ENCODE measurements at regions not wholly inside any gene's neighbourhood (a gene's known extent, or its start where the extent isn't known, plus 50 kb on each side); places are given as distances from the start of the nearest gene placed in this dataset.

DNA sequence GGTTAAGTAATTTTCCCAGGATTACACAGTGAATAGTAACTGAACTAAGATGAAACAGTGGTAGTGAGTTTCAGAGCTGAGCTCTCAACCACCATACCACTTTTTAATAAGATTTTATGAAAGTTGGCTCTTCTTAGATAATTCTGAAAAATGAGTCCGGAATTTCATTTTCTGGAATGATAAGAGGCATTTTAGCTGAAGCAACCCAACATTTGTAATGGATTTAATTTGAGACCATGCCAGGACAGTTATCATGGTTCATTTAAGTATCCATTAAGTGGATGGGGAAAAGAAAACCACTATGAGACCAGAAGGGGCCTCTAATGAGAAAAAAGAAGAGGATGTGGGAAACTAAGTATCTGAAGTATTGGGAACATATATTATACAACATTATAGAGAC is 464.7 kb upstream of the C9orf72 start:
- Mint-ChIP-seq H3K36me3 (ENCODE audit: low read depth) (no peaks in the 10 kb centered on the region), H3K9me3 (no peaks in the 10 kb centered on the region), H3K27ac (no peak overlapping the region), H3K27me3 (ENCODE audit: insufficient read depth) (no peaks in the 10 kb centered on the region), H3K4me3 (no peak overlapping the region), H3K4me1 (ENCODE audit: low read depth) (no peaks in the 10 kb centered on the region)
- no peak for DNase-seq (ENCODE audit: low spot score)
- intact Hi-C loops (cut with micrococcal nuclease), result no loop called here

DNA sequence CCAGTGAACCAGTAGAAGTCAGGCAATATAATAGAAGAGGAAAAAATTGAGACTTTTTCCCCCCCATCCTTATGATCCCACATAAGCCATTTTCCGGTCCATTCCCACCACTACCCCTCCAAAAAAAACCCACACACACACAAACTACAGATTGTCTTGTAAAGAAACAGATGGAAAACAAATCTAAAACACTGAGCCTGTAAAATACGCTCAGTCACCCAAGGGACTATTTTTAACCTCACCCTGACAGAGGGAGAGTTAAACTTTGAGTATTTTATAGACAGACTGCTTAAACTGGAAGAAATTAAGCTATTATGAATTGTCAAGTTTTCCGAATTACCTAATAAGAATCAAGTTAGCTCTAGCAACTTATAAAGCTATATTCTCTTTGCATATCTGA is 471.8 kb upstream of the C9orf72 start:
- Mint-ChIP-seq H3K4me3 (no peak overlapping the region), H3K9me3 (no peaks in the 10 kb centered on the region), H3K27ac (no peak overlapping the region), H3K4me1 (ENCODE audit: low read depth) (no peaks in the 10 kb centered on the region), H3K27me3 (ENCODE audit: insufficient read depth) (no peaks in the 10 kb centered on the region), H3K36me3 (ENCODE audit: low read depth) (no peaks in the 10 kb centered on the region)
- DNase-seq (ENCODE audit: low spot score), result no peak
- intact Hi-C loops (cut with micrococcal nuclease), result no loop called here

DNA sequence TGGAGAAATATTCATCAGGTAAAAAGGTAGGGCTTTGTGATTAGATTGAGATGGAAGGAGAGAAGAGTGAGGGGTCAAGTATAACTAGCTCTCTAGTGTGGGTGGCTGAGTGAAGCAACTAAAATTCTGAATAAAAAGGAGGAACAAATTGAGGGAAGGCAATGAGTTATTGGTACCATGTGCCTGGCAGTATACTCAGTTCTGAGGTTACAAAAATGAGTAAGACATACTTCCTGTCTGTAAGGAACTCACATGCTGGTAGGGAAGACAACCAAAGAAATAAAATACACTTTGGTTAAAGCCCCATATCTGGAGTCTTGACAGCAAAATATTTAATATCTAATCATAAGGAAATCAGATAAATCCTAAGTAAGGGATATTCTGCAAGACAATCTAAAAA is 476.8 kb upstream of the C9orf72 start:
- Mint-ChIP-seq H3K9me3 (no peaks in the 10 kb centered on the region), H3K36me3 (ENCODE audit: low read depth) (no peaks in the 10 kb centered on the region), H3K4me3 (no peak overlapping the region), H3K27ac (no peak overlapping the region), H3K27me3 (ENCODE audit: insufficient read depth) (no peaks in the 10 kb centered on the region), H3K4me1 (ENCODE audit: low read depth) (no peaks in the 10 kb centered on the region)
- DNase-seq (ENCODE audit: low spot score), result no peak
- intact Hi-C loops (cut with micrococcal nuclease), result no loop called here

GRCh38 chr9:28050941-28051340 is 477.7 kb upstream of the C9orf72 start:
- no peak for DNase-seq (ENCODE audit: low spot score)
- H3K9me3 Mint-ChIP-seq, result no peaks in the 10 kb centered on the region

DNA sequence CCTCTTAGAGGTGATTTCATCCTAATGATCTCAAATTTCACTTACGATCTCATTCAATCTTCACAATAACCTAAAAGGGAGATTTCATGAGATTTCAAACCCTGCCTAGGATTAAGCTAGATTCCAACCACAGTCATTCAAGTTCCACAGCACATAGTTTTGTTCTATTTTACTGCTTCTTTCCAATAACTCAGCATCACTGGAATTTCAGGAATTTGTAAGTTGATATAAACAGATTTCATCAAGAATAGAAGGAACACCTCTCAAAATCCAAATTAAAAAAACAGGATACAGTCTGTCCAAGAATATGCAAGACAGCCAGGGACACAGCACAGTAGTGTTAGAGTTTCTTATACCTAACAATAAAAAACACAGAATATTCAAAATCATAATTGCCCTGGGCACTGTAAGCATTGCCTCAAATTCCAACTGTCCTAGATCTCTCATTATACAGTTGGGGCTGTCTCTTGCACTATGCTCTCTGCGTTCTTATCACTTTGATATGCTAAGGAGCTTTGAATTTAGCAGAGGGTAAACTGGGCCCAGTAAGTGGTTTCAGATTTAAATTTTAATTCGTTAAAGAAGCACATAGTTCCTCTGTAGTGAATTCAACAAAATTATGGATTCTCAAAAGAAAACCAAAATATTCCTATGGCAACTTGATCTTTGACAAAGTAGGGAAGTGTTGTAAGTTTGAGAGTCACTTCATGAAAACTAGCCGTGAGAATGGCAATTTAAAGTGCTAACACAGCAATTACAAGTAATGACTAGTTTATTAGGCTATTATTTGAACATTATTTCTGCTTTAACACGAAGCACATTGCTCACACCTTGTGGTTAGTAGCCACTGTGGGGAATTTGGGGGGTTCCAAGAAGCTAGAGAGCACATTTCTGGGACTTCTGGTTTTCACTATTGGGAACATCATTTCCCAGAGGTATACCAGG is 478.6 kb upstream of the C9orf72 start:
- Mint-ChIP-seq H3K27ac (no peak overlapping the region), H3K9me3 (no peaks in the 10 kb centered on the region), H3K4me1 (ENCODE audit: low read depth) (no peaks in the 10 kb centered on the region), H3K36me3 (ENCODE audit: low read depth) (no peaks in the 10 kb centered on the region), H3K27me3 (ENCODE audit: insufficient read depth) (no peaks in the 10 kb centered on the region), H3K4me3 (no peak overlapping the region)
- intact Hi-C loops (cut with micrococcal nuclease), result no loop called here
- DNase-seq (ENCODE audit: low spot score), result no peak

More at GRCh38 chr9:28050941-28051340, 477.7 kb upstream of the C9orf72 start:
- no peaks in the 10 kb centered on the region for H3K27me3 Mint-ChIP-seq (ENCODE audit: insufficient read depth)
- intact Hi-C loops (cut with micrococcal nuclease), result no loop called here
- no peaks in the 10 kb centered on the region for H3K36me3 Mint-ChIP-seq (ENCODE audit: low read depth)
- H3K27ac Mint-ChIP-seq, result no peak overlapping the region
- H3K4me3 Mint-ChIP-seq, result no peak overlapping the region
- H3K4me1 Mint-ChIP-seq (ENCODE audit: low read depth), result no peaks in the 10 kb centered on the region

- intact Hi-C loops (cut with micrococcal nuclease), result no loop called here
- Mint-ChIP-seq H3K4me3 (no peak overlapping the region), H3K27me3 (ENCODE audit: insufficient read depth) (no peaks in the 10 kb centered on the region), H3K27ac (no peak overlapping the region), H3K4me1 (ENCODE audit: low read depth) (no peaks in the 10 kb centered on the region), H3K9me3 (no peaks in the 10 kb centered on the region), H3K36me3 (ENCODE audit: low read depth) (no peaks in the 10 kb centered on the region)
- no peak for DNase-seq (ENCODE audit: low spot score)
Measured at GRCh38 chr9:28053096-28053777, 480.0 kb upstream of the C9orf72 start.

DNA sequence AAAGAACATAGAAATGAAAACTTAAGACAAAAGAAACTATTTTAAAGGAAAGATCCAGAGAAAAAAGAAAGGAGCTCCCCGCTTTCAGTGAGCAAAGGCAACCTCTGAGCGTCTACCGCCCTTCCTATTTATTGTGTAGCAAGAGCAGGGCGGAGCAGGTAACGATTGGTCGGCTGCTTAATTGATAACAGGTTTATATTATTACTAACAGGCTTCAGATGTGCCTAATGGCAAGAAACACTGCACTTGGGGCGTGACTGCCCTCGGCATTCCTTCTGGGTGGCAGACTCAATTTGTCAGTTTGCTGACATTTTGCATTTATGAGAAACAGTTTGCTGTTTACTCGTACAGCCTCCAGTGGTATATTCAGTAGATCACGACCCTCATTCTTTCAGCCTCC is 482.7 kb upstream of the C9orf72 start:
- H3K36me3 Mint-ChIP-seq (ENCODE audit: low read depth), result no peaks in the 10 kb centered on the region
- H3K4me1 Mint-ChIP-seq (ENCODE audit: low read depth), result no peaks in the 10 kb centered on the region
- no peak overlapping the region for H3K27ac Mint-ChIP-seq
- H3K4me3 Mint-ChIP-seq, result no peak overlapping the region
- no peaks in the 10 kb centered on the region for H3K9me3 Mint-ChIP-seq
- DNase-seq (ENCODE audit: low spot score), result no peak
- intact Hi-C loops (cut with micrococcal nuclease), result no loop called here
- H3K27me3 Mint-ChIP-seq (ENCODE audit: insufficient read depth), result no peaks in the 10 kb centered on the region

- H3K4me3 Mint-ChIP-seq, result no peak overlapping the region
- no peaks in the 10 kb centered on the region for H3K27me3 Mint-ChIP-seq (ENCODE audit: insufficient read depth)
- intact Hi-C loops (cut with micrococcal nuclease), result no loop called here
- H3K9me3 Mint-ChIP-seq, result no peaks in the 10 kb centered on the region
- H3K27ac Mint-ChIP-seq, result no peak overlapping the region
- no peaks in the 10 kb centered on the region for H3K36me3 Mint-ChIP-seq (ENCODE audit: low read depth)
- no peak for DNase-seq (ENCODE audit: low spot score)
- no peaks in the 10 kb centered on the region for H3K4me1 Mint-ChIP-seq (ENCODE audit: low read depth)
Measured at GRCh38 chr9:28056466-28056865, 483.2 kb upstream of the C9orf72 start.

DNA sequence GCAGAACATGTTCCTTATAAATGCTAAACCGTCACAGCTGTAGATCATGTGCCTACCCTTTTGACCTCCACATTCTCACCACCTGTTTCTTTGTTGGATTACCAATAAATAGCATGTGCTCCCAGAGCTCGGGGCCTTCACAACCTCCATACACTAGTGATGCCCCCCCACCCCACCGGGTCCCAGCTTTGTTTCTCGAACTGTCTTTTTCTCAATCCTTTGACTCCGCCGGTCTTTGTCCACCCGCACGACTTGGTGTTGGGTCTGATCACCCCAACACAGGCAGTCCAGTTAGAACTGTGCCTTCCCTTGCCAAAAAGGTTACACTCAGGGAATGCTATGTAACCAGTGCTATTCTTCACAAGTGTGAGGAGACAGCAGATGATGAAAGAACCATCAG is 485.9 kb upstream of the C9orf72 start:
- Mint-ChIP-seq H3K4me1 (ENCODE audit: low read depth) (no peaks in the 10 kb centered on the region), H3K36me3 (ENCODE audit: low read depth) (no peaks in the 10 kb centered on the region), H3K4me3 (no peak overlapping the region), H3K27me3 (ENCODE audit: insufficient read depth) (no peaks in the 10 kb centered on the region), H3K27ac (no peak overlapping the region), H3K9me3 (no peaks in the 10 kb centered on the region)
- intact Hi-C loops (cut with micrococcal nuclease), result no loop called here
- DNase-seq (ENCODE audit: low spot score), result no peak

DNA sequence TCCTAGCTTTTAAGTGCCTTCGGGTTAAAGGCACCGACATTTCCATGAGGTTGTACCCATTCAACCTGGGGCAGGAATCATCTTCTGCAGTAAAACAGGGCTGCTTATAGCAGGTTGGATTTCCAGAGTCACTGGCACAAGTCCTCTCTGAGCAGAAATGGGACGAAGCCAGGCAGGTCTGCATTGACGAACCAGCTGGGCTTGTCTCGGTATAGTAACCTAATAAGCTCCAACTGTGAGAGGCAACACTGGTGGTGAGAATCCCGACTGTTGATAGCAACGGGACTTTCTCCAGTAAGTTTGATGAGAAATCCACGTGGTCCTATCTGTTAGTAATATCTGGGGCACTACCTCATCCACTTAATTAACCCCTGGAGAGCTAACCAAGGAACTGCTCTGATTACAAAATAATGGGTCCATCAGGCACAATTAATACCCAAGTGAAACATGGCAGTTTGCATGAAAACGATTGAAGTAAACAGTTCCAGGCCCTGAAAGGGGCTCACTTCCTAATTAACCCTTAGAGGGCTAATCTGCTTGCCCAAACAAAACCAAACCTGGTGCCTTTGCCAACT is 491.0 kb upstream of the C9orf72 start:
- intact Hi-C loops (cut with micrococcal nuclease), result no loop called here
- H3K36me3 Mint-ChIP-seq (ENCODE audit: low read depth), result no peaks in the 10 kb centered on the region
- DNase-seq (ENCODE audit: low spot score), result no peak
- no peaks in the 10 kb centered on the region for H3K4me1 Mint-ChIP-seq (ENCODE audit: low read depth)
- H3K27me3 Mint-ChIP-seq (ENCODE audit: insufficient read depth), result no peaks in the 10 kb centered on the region
- no peaks in the 10 kb centered on the region for H3K9me3 Mint-ChIP-seq
- no peak overlapping the region for H3K4me3 Mint-ChIP-seq
- H3K27ac Mint-ChIP-seq, result no peak overlapping the region

DNA sequence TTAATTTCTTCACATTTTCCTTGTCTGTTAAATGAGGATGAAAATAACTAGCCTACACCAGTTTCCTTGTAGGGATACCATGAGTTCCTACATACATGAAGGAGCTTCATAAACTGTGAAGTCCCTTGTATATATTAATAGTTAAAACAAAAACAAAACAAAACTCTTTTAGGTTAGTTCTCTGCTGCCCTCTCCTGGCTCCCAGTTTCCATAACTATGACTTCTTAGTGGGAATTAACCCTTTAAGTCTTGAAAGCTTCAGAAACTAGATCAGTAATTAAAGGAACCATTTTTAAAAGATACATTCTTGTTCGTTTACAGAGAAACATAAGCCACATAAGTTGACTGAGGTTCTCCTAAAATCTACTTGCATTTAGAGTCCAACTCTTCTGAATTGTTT is 500.0 kb upstream of the C9orf72 start:
- Mint-ChIP-seq H3K27ac (no peak overlapping the region), H3K27me3 (ENCODE audit: insufficient read depth) (no peaks in the 10 kb centered on the region), H3K36me3 (ENCODE audit: low read depth) (no peaks in the 10 kb centered on the region), H3K4me3 (no peak overlapping the region), H3K9me3 (no peaks in the 10 kb centered on the region), H3K4me1 (ENCODE audit: low read depth) (no peaks in the 10 kb centered on the region)
- intact Hi-C loops (cut with micrococcal nuclease), result loop anchor here (1.0 to 5.0 kb wide), 2 partner anchors 347 to 741 kb away; no protein-coding TSS in a partner anchor
- DNase-seq (ENCODE audit: low spot score), result no peak

DNA sequence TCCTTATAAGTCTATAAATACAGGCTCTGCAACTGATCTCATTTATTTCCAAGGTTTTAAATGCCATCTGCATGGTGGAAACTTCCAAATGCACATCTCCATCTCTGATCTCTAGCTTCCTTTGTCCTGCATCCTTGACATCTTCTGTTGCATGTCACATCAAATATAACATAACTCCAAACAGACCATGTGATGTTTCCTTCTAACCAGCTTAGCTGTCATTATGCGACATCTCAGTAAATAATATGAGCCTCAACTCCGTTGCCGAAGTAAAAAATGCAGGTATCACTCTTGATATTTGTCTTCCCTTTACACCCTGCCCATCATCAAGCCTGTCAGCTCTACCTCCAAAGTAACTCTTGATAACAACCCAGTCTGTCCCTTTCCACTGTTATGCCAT is 506.4 kb upstream of the C9orf72 start:
- Mint-ChIP-seq H3K27me3 (ENCODE audit: insufficient read depth) (no peaks in the 10 kb centered on the region), H3K36me3 (ENCODE audit: low read depth) (no peaks in the 10 kb centered on the region), H3K27ac (no peak overlapping the region), H3K4me1 (ENCODE audit: low read depth) (no peaks in the 10 kb centered on the region), H3K9me3 (no peaks in the 10 kb centered on the region), H3K4me3 (no peak overlapping the region)
- intact Hi-C loops (cut with micrococcal nuclease), result no loop called here
- DNase-seq (ENCODE audit: low spot score), result no peak

DNA sequence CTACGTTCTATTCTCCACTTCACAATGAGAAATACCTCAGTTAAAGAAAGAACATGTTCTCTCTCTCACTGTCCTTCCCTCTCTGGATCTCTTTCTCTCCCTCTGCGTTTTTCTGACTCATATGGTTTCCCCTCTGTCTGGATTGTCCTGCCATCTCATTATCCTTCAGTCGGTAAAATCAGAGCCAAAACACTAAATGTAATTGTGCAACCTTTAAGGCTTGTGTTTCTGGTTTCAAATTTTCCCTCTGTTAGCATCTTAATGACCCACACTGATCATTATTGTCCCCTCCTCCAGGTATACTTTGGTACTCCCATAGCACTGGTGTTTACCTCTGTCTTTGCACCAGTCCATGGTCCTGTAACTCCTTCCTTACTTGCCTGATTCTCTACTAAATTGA is 509.4 kb upstream of the C9orf72 start:
- no peaks in the 10 kb centered on the region for H3K9me3 Mint-ChIP-seq
- DNase-seq (ENCODE audit: low spot score), result no peak
- intact Hi-C loops (cut with micrococcal nuclease), result no loop called here
- no peaks in the 10 kb centered on the region for H3K4me1 Mint-ChIP-seq (ENCODE audit: low read depth)
- H3K27ac Mint-ChIP-seq, result peak overlapping the region; percentile 8
- H3K27me3 Mint-ChIP-seq (ENCODE audit: insufficient read depth), result no peaks in the 10 kb centered on the region
- H3K4me3 Mint-ChIP-seq, result no peak overlapping the region
- no peaks in the 10 kb centered on the region for H3K36me3 Mint-ChIP-seq (ENCODE audit: low read depth)
